H1 (cell line): ENCODE measurements at regions not wholly inside any gene's neighbourhood (a gene's known extent, or its start where the extent isn't known, plus 50 kb on each side); places are given as distances from the start of the nearest gene placed in this dataset.

Source experiments
- BACH1 ChIP-seq: IDR thresholded peaks from 2 replicates; pipeline ENCODE4 v1.6.1; 2012; ENCODE audit warnings: low read length, improper control_type of control experiment
- CTCF ChIP-seq, 3 experiments: IDR thresholded peaks; 1 replicate in 2 of 3; 2 replicates in 1 of 3; pipeline versions ENCODE4 v1.5.1 to v1.6.1; 2011; ENCODE audit warnings: low read length in 3 of 3, mild to moderate bottlenecking in 3 of 3, inconsistent platforms in 2 of 3, low read depth in 1 of 3, moderate library complexity in 1 of 3; ENCODE audit not compliant: insufficient read depth in 1 of 3; ENCODE audit errors: control extremely low read depth in 1 of 3
- HDAC6 ChIP-seq: IDR thresholded peaks from one replicate; pipeline ENCODE4 v1.7.1; 2012; ENCODE audit warnings: low read depth, mild to moderate bottlenecking, inconsistent platforms, low read length, moderate library complexity
- JUN ChIP-seq: IDR thresholded peaks from 2 replicates; pipeline ENCODE4 v1.6.1; 2011; ENCODE audit warnings: low read depth, mild to moderate bottlenecking, improper control_type of control experiment, low read length
- PHF8 ChIP-seq: fragments of 200-600 bp; sonication (generic); conservative IDR thresholded peaks from 2 replicates; pipeline ENCODE4 v1.7.1; 2012; ENCODE audit warnings: low read depth, mild to moderate bottlenecking, inconsistent platforms, low read length, moderate library complexity
- POLR2A ChIP-seq, 2 experiments: IDR thresholded peaks; 1 replicate in 1 of 2; 2 replicates in 1 of 2; pipeline ENCODE4 v1.6.1; 2011; ENCODE audit warnings: low read depth in 2 of 2, low read length in 2 of 2, mild to moderate bottlenecking in 2 of 2; ENCODE audit errors: control extremely low read depth in 1 of 2
- SP1 ChIP-seq: IDR thresholded peaks from 2 replicates; pipeline ENCODE4 v1.6.1; 2011; ENCODE audit warnings: low read depth, low read length
- SRF ChIP-seq: IDR thresholded peaks from 2 replicates; pipeline ENCODE4 v1.6.1; 2011; ENCODE audit warnings: mild to moderate bottlenecking, low read depth, low read length, moderate library complexity
- TF ChIP-seq, protein P1 (sequence below): IDR thresholded peaks from 2 replicates; pipeline ENCODE4 v1.6.1; 2012; ENCODE audit warnings: low read length, inconsistent platforms

GRCh38 chr3:99242271-99242670, 340.8 kb upstream of the DCBLD2 start:
- no peak for TF ChIP-seq CTCF (IDR thresholded peaks at IDR 0.05; ENCODE audit: control extremely low read depth in 1 of 3, insufficient read depth in 1 of 3, low read depth in 1 of 3, low read length in 3 of 3)
- no peak for TF ChIP-seq SP1
- no peak for TF ChIP-seq PHF8
- TF ChIP-seq JUN: no peak
- TF ChIP-seq, protein P1, sequence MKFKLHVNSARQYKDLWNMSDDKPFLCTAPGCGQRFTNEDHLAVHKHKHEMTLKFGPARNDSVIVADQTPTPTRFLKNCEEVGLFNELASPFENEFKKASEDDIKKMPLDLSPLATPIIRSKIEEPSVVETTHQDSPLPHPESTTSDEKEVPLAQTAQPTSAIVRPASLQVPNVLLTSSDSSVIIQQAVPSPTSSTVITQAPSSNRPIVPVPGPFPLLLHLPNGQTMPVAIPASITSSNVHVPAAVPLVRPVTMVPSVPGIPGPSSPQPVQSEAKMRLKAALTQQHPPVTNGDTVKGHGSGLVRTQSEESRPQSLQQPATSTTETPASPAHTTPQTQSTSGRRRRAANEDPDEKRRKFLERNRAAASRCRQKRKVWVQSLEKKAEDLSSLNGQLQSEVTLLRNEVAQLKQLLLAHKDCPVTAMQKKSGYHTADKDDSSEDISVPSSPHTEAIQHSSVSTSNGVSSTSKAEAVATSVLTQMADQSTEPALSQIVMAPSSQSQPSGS: no peak
- no peak for TF ChIP-seq SRF
- no peak for TF ChIP-seq BACH1
- no peak for TF ChIP-seq POLR2A (IDR thresholded peaks at IDR 0.05; ENCODE audit: control extremely low read depth in 1 of 2, low read depth in 2 of 2, low read length in 2 of 2)
- TF ChIP-seq HDAC6: no peak
